ENCODE measurements at regions not wholly inside any gene's neighbourhood (a gene's known extent, or its start where the extent isn't known, plus 50 kb on each side); places are given as distances from the start of the nearest gene placed in this dataset.

- TF ChIP-seq CTCF (IDR thresholded peaks at IDR 0.05): no peak
- no peak for TF ChIP-seq EP300 (IDR thresholded peaks at IDR 0.05)
- TF ChIP-seq POLR2AphosphoS5 (IDR thresholded peaks at IDR 0.05): no peak
These were observed 124.3 kb upstream of the PPP2R2D start for GRCh38 chr10:131776496-131776895.

Measured in gastroesophageal sphincter (tissue), 3 donors.